GM21619 (cell line): ENCODE measurements at regions not wholly inside any gene's neighbourhood (a gene's known extent, or its start where the extent isn't known, plus 50 kb on each side); places are given as distances from the start of the nearest gene placed in this dataset.
"Not testable (repeated sequence)": the region's sequence is repeated elsewhere in the genome, so short reads cannot be mapped to it uniquely, and the experiment has no call there.

Experiments
- ATAC-seq: cut with Tn5 transposase; IDR thresholded peaks from one replicate; pipeline ENCODE4 v1.9.1; 2021; ENCODE audit not compliant: unreplicated experiment

GRCh38 chr2:107093426-107093957, 207.5 kb upstream of the ST6GAL2 start:
- no peak for ATAC-seq

GRCh38 chr2:107094450-107094986, 208.6 kb upstream of the ST6GAL2 start:
- ATAC-seq = no peak

GRCh38 chr2:107102176-107102575, 216.2 kb upstream of the ST6GAL2 start:
- ATAC-seq = no peak

GRCh38 chr2:107107351-107107750, 221.4 kb upstream of the ST6GAL2 start:
- ATAC-seq = no peak

- ATAC-seq = no peak
Measured at GRCh38 chr2:107108556-107108955, 222.6 kb upstream of the ST6GAL2 start.

GRCh38 chr2:107111623-107112022, 225.7 kb upstream of the ST6GAL2 start:
- ATAC-seq = no peak

- no peak for ATAC-seq
Measured at GRCh38 chr2:107112561-107112960, 226.6 kb upstream of the ST6GAL2 start.

- ATAC-seq = no peak
Measured at GRCh38 chr2:107128381-107128780, 242.4 kb upstream of the ST6GAL2 start.

GRCh38 chr2:107132070-107132469, 246.1 kb upstream of the ST6GAL2 start:
- ATAC-seq = peak; percentile 69

- no peak for ATAC-seq
Measured at GRCh38 chr2:107132746-107133145, 246.8 kb upstream of the ST6GAL2 start.

- no peak for ATAC-seq
Measured at GRCh38 chr2:107133412-107133811, 247.4 kb upstream of the ST6GAL2 start.

GRCh38 chr2:107136733-107137132, 250.8 kb upstream of the ST6GAL2 start:
- no peak for ATAC-seq

GRCh38 chr2:107137706-107138105, 251.7 kb upstream of the ST6GAL2 start:
- ATAC-seq = no peak

- no peak for ATAC-seq
Measured at GRCh38 chr2:107146181-107146580, 260.2 kb upstream of the ST6GAL2 start.

GRCh38 chr2:107146645-107147044, 260.7 kb upstream of the ST6GAL2 start:
- not testable (repeated sequence) for ATAC-seq

GRCh38 chr2:107148055-107148454, 262.1 kb upstream of the ST6GAL2 start:
- ATAC-seq = no peak

- ATAC-seq = no peak
Measured at GRCh38 chr2:107148496-107148895, 262.5 kb upstream of the ST6GAL2 start.

GRCh38 chr2:107160640-107161239, 274.8 kb upstream of the ST6GAL2 start:
- ATAC-seq = no peak

GRCh38 chr2:107168141-107168540, 282.2 kb upstream of the ST6GAL2 start:
- no peak for ATAC-seq

- no peak for ATAC-seq
Measured at GRCh38 chr2:107174171-107174570, 288.2 kb upstream of the ST6GAL2 start.

- no peak for ATAC-seq
Measured at GRCh38 chr2:107182981-107183380, 297.0 kb upstream of the ST6GAL2 start.

GRCh38 chr2:107187870-107188269, 301.9 kb upstream of the ST6GAL2 start:
- ATAC-seq = no peak

GRCh38 chr2:107195631-107196030, 309.7 kb upstream of the ST6GAL2 start:
- no peak for ATAC-seq
